ENCODE measurements at regions not wholly inside any gene's neighbourhood (a gene's known extent, or its start where the extent isn't known, plus 50 kb on each side); places are given as distances from the start of the nearest gene placed in this dataset.

DNA sequence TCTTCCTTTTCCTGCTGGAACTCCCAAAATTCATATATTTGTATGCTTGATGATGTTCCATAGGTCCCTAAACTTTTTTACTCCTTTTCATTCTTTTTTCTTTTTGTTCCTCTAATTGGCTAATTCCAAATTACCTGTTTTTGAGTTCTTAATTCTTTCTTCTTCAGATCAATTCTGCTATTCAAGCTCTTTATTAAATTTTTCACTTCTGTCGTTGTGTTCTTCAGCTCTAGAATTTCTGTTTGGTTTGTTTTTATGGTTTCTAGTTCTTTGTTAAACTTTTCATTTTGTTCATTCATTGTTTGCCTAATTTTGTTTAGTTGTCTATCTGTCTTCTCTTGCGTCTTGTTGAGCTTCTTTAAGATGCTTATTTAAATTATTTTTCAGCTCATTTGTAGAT is 154.8 kb downstream of the TPH2 start (continued):
- TF ChIP-seq FOSL1 (IDR thresholded peaks at IDR 0.05; ENCODE audit: insufficient read depth, low read depth, low read length) = no peak
- TF ChIP-seq KDM4A (IDR thresholded peaks at IDR 0.05; ENCODE audit: low read depth, low read length, severe bottlenecking) = no peak
- TF ChIP-seq HDAC2 (IDR thresholded peaks at IDR 0.05; ENCODE audit: borderline replicate concordance in 1 of 2, low read depth in 2 of 2, low read length in 2 of 2) = no peak
- TF ChIP-seq TEAD4 (IDR thresholded peaks at IDR 0.05; ENCODE audit: low read depth, low read length) = no peak
- no peak for TF ChIP-seq CBX5 (IDR thresholded peaks at IDR 0.05; ENCODE audit: low read depth, low read length)
- TF ChIP-seq SIX5 (IDR thresholded peaks at IDR 0.05; ENCODE audit: low read depth, low read length) = no peak
- no peak for TF ChIP-seq SUZ12 (IDR thresholded peaks at IDR 0.05; ENCODE audit: low read length)
- no peak for TF ChIP-seq JUN (IDR thresholded peaks at IDR 0.05; ENCODE audit: low read depth, low read length)
- TF ChIP-seq SIRT6 (IDR thresholded peaks at IDR 0.05; ENCODE audit: low read length) = no peak

Data from H1 (cell line).